Esophagus muscularis mucosa (tissue), 4 donors: ENCODE measurements at regions not wholly inside any gene's neighbourhood (a gene's known extent, or its start where the extent isn't known, plus 50 kb on each side); places are given as distances from the start of the nearest gene placed in this dataset.

Experiments used
- CTCF ChIP-seq, 3 experiments: fragments of 200-600 bp in 2 of 3; fragments of 450-650 bp in 1 of 3; sonication (generic) in 2 of 3; IDR thresholded peaks; one replicate each; pipeline ENCODE4 v1.5.1; 2017 to 2019; ENCODE audit warnings: antibody characterized with exemption in 3 of 3, mild to moderate bottlenecking in 2 of 3, moderate library complexity in 1 of 3
- EP300 ChIP-seq: sonication (generic); formaldehyde crosslinking; IDR thresholded peaks from one replicate; pipeline ENCODE4 v1.6.1; 2017; ENCODE audit warnings: antibody characterized with exemption
- POLR2A ChIP-seq: fragments of 450-650 bp; IDR thresholded peaks from one replicate; pipeline ENCODE4 v1.6.1; 2017; ENCODE audit warnings: antibody characterized with exemption, moderate library complexity, mild to moderate bottlenecking, low read depth

- TF ChIP-seq CTCF (IDR thresholded peaks at IDR 0.05) (no peak), EP300 (no peak), POLR2A (no peak)
Observed at GRCh38 chr2:82345910-82346309, 2041.4 kb upstream of the LRRTM1 start.
